ENCODE measurements at regions not wholly inside any gene's neighbourhood (a gene's known extent, or its start where the extent isn't known, plus 50 kb on each side); places are given as distances from the start of the nearest gene placed in this dataset.

DNA sequence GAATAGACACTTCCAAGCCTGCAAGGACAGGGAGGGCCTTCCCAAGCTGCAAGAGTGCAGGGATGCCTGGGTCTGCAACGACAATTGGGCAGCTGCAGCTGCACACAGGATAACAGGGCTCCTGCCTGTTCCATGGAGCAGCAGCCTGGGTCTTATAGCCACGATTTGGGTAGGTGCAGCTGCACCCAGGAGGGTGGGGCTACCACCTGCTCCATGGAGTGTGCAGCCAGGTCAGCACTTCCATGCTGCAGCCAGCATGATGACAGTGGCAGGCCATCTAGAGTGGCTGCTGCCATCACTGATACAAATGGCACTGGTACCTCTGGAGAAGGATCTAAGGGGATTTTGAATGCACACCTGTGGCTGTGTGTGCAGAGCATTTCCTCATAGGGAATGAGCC, 528.5 kb downstream of the DSC3 start:
- TF ChIP-seq, protein P1, sequence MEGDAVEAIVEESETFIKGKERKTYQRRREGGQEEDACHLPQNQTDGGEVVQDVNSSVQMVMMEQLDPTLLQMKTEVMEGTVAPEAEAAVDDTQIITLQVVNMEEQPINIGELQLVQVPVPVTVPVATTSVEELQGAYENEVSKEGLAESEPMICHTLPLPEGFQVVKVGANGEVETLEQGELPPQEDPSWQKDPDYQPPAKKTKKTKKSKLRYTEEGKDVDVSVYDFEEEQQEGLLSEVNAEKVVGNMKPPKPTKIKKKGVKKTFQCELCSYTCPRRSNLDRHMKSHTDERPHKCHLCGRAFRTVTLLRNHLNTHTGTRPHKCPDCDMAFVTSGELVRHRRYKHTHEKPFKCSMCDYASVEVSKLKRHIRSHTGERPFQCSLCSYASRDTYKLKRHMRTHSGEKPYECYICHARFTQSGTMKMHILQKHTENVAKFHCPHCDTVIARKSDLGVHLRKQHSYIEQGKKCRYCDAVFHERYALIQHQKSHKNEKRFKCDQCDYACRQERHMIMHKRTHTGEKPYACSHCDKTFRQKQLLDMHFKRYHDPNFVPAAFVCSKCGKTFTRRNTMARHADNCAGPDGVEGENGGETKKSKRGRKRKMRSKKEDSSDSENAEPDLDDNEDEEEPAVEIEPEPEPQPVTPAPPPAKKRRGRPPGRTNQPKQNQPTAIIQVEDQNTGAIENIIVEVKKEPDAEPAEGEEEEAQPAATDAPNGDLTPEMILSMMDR (IDR thresholded peaks at IDR 0.05; ENCODE audit: low read depth, low read length, poor library complexity, severe bottlenecking), result no peak
- TF ChIP-seq EZH2phosphoT487 (IDR thresholded peaks at IDR 0.05; ENCODE audit: borderline replicate concordance, low read length), result no peak

Measured in DOHH2 (cell line).